ENCODE measurements at regions not wholly inside any gene's neighbourhood (a gene's known extent, or its start where the extent isn't known, plus 50 kb on each side); places are given as distances from the start of the nearest gene placed in this dataset.
"Not testable (repeated sequence)": the region's sequence is repeated elsewhere in the genome, so short reads cannot be mapped to it uniquely, and the experiment has no call there.

DNA sequence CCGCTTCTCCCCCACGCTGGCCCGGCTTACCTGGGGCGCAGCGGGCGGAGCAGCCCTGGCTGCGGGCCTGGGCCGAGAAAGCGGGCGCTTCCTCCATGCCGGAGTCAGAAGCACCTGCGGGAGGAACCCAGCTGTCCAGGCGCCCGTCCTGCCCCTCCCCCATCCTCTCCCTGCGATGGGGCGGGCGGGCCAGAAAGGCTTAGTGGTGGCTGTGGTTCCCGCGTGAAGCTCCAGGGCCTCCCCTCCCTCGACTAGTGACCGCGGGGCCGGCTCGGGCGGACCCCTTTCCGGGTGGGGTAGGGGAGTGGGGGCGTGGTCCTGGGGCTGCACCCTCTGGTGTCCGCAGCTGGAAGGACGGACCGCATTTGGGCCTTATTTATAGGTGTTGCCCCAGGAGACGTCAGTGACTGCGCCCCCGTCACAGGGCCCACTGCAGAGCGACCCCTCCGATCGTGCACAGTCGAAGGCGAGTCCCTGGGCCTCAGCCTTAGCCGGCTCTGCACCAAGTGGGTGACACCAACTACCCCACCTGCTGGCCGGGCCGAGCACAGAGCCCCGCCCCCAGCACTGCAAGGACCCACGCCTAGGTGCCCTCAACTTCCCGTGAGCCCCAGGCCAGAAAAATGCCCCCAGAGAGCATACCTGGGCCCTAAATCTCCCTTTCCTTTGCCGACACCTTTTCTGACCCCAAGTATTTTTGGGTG is 302.7 kb downstream of the CCDC74A start:
- H3K4me2 ChIP-seq (ENCODE audit: low read depth, low read length); H3K4me3 ChIP-seq (ENCODE audit: low read length); H2AFZ ChIP-seq (ENCODE audit: low read length); H3F3A ChIP-seq (ENCODE audit: insufficient read depth, low read length); H3K9me3 ChIP-seq (replicated peaks; ENCODE audit: insufficient read depth, low read length); DNase-seq; H3K27me3 ChIP-seq (replicated peaks; ENCODE audit: insufficient read depth, low read length); H3K27ac ChIP-seq (ENCODE audit: low read length); H3K36me3 ChIP-seq (replicated peaks; ENCODE audit: insufficient read depth, low read length); H3K79me2 ChIP-seq (ENCODE audit: low read length); H3K9ac ChIP-seq (ENCODE audit: low read length); H3K4me1 ChIP-seq (ENCODE audit: low read length); H3K9me2 ChIP-seq (replicated peaks; ENCODE audit: insufficient read depth, low read length); H4K20me1 ChIP-seq (ENCODE audit: insufficient read depth, low read length): not testable (repeated sequence)

DNA sequence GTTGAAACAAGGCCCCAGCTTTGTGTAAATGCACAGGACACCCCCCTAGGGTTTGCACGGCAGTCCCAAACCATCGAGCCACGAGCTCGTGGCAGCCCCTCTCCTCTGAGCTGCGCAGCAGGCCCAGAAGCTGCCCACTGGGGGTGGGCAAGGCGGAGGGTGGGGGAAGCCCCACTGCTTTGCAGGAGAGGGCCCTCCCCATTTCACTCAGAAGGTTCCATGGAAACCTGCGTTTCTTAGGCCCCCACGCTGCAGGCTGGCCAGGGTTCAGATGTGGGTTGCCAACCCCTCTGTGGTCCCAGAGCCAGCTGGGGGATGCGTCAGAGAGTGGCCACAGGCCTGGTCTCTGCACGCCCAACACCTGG is 303.2 kb downstream of the CCDC74A start:
- not testable (repeated sequence) for H3K4me1 ChIP-seq (ENCODE audit: low read length); H3K9me2 ChIP-seq (replicated peaks; ENCODE audit: insufficient read depth, low read length); H3K36me3 ChIP-seq (replicated peaks; ENCODE audit: insufficient read depth, low read length); H2AFZ ChIP-seq (ENCODE audit: low read length); H3K4me3 ChIP-seq (ENCODE audit: low read length); H3F3A ChIP-seq (ENCODE audit: insufficient read depth, low read length); H3K27ac ChIP-seq (ENCODE audit: low read length); H3K9ac ChIP-seq (ENCODE audit: low read length); H3K27me3 ChIP-seq (replicated peaks; ENCODE audit: insufficient read depth, low read length); H3K9me3 ChIP-seq (replicated peaks; ENCODE audit: insufficient read depth, low read length); H3K4me2 ChIP-seq (ENCODE audit: low read depth, low read length); DNase-seq; H4K20me1 ChIP-seq (ENCODE audit: insufficient read depth, low read length); H3K79me2 ChIP-seq (ENCODE audit: low read length)

DNA sequence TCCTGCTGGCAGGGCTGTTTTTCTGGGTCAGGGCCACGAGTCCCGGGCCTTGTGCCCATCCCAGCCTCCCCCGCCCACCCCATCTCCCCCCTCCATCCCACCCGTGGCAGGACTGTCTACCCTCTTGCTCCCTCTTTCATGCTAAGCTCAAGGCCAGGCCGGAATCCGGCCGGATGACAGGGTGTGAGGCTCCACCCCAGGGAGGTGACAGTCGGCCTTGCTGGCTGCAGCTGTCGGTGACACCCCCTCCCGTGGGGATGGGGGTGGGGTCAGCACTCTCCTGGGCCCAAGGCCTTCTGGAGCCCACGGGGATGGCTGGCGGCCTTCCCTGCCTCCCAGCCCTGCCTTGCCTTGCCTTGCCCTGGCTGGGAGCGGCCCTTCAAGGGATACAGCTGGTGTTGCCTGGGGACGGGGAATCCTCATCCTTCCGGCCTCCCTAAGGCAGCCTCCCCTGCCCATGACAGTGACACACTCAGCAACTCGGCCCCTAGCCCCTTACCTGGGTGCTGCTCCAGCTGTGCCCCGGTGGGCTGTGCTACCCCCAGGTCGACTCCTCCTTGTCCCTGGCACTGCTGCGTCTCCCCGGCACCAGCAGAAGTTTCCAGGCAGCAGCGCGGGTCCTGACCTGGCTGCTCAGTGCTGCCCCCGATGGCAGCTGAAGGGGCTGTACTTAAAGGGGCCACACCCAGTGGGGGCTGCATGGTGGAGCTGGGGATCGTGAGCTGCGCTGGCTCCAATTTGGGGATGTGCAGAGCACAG is 303.9 kb downstream of the CCDC74A start:
- H3K4me1 ChIP-seq (ENCODE audit: low read length); H4K20me1 ChIP-seq (ENCODE audit: insufficient read depth, low read length); DNase-seq; H3K4me3 ChIP-seq (ENCODE audit: low read length); H3K9me3 ChIP-seq (replicated peaks; ENCODE audit: insufficient read depth, low read length); H3F3A ChIP-seq (ENCODE audit: insufficient read depth, low read length); H3K4me2 ChIP-seq (ENCODE audit: low read depth, low read length); H3K27ac ChIP-seq (ENCODE audit: low read length); H2AFZ ChIP-seq (ENCODE audit: low read length); H3K9ac ChIP-seq (ENCODE audit: low read length); H3K9me2 ChIP-seq (replicated peaks; ENCODE audit: insufficient read depth, low read length); H3K27me3 ChIP-seq (replicated peaks; ENCODE audit: insufficient read depth, low read length); H3K79me2 ChIP-seq (ENCODE audit: low read length); H3K36me3 ChIP-seq (replicated peaks; ENCODE audit: insufficient read depth, low read length): not testable (repeated sequence)

DNA sequence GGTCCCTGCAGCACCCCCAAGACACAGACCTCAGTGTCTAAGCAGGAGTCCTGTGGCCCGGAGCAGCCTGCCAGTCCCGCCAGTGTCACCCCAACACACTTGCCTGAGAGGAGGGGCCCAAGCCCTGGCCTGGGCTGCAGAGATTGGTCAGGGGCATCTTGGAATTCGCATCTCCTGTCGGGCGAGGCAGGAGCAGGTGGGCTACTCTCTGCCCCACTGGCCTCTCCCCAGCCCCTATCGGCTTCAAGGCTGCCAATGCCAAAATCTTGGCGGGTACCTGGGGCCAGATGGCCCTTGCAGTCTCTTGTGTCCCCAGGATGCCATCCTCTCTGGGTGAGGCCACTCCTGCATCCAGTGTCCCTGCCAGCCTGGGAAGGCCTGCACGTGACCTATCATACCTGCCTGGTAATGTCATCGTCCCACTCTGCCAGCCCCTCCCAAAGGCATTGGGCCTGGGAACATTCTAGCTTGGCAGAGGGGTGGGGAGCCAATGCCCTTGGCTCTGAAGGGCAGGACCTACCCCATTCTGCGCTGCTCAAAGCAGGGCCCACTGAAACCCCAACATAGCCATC is 304.6 kb downstream of the CCDC74A start:
- H3F3A ChIP-seq (ENCODE audit: insufficient read depth, low read length); H3K79me2 ChIP-seq (ENCODE audit: low read length); DNase-seq; H3K4me3 ChIP-seq (ENCODE audit: low read length); H4K20me1 ChIP-seq (ENCODE audit: insufficient read depth, low read length); H3K27ac ChIP-seq (ENCODE audit: low read length); H3K4me2 ChIP-seq (ENCODE audit: low read depth, low read length); H3K9me3 ChIP-seq (replicated peaks; ENCODE audit: insufficient read depth, low read length); H2AFZ ChIP-seq (ENCODE audit: low read length); H3K4me1 ChIP-seq (ENCODE audit: low read length); H3K36me3 ChIP-seq (replicated peaks; ENCODE audit: insufficient read depth, low read length); H3K9me2 ChIP-seq (replicated peaks; ENCODE audit: insufficient read depth, low read length); H3K27me3 ChIP-seq (replicated peaks; ENCODE audit: insufficient read depth, low read length); H3K9ac ChIP-seq (ENCODE audit: low read length): not testable (repeated sequence)

DNA sequence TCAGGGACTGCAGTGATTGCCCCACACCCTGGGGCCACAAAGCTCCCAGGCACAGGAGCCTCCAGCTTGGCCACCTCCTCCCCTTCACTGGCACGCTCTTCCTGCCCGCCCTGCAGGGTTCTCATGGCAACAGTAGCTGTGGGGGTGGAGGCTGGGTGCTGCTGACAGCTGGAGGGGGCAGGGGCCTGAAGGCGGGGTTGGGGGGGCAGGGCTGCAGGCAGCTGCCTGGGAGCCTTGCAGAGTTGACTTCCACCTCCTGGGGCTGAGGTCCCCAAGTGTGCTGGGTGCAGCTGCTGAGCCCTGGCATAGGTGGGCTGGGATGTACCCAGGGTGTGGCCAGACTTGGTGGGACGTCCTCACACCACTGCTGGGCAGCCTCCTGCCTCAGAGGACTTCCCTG is 305.2 kb downstream of the CCDC74A start:
- not testable (repeated sequence) for H3F3A ChIP-seq (ENCODE audit: insufficient read depth, low read length); H3K36me3 ChIP-seq (replicated peaks; ENCODE audit: insufficient read depth, low read length); H3K27me3 ChIP-seq (replicated peaks; ENCODE audit: insufficient read depth, low read length); H3K4me1 ChIP-seq (ENCODE audit: low read length); H3K9me3 ChIP-seq (replicated peaks; ENCODE audit: insufficient read depth, low read length); H4K20me1 ChIP-seq (ENCODE audit: insufficient read depth, low read length); H3K4me3 ChIP-seq (ENCODE audit: low read length); H3K9ac ChIP-seq (ENCODE audit: low read length); H3K4me2 ChIP-seq (ENCODE audit: low read depth, low read length); DNase-seq; H2AFZ ChIP-seq (ENCODE audit: low read length); H3K79me2 ChIP-seq (ENCODE audit: low read length); H3K9me2 ChIP-seq (replicated peaks; ENCODE audit: insufficient read depth, low read length); H3K27ac ChIP-seq (ENCODE audit: low read length)

DNA sequence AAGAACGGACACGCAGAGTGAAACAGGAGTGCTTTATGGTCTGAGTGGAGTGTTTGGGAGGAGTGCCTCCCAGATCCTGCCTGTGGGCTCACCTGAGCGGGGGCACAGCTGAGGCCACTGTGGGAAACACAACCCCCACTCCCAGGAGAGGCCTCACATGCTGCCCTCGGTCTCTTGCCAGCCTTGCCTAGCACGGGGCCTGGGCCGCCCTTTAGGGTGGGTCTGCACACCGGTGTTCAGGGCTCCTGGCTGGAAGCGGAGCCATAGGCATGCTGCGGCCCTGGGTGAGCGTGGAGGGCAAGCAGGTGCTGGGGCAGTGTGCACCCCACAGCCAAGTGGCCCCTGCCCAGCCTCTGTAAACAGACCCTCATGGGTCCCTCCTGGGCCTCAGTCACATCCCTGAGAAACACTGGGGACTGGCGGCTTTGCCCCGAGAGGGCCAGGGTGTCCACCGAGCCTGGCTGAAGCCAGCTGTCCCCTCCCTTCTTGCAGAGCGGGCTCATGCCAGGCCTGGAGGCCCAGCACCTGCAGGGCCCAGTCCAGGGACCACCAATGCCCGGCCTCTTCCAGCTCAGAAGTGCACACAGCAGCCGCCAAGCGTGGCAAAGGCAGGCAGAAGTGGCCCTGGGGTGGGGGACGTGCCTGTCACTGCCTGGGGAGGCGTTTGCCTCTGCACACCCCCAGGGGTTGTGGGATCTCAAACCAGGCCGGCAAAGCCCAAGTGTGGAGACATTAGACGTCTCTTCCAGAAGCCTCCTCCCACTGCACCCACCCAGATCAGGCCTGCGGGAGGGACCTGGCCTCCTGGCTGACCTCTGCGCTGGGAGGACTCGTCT is 305.9 kb downstream of the CCDC74A start:
- not testable (repeated sequence) for DNase-seq; H3F3A ChIP-seq (ENCODE audit: insufficient read depth, low read length); H4K20me1 ChIP-seq (ENCODE audit: insufficient read depth, low read length); H3K4me3 ChIP-seq (ENCODE audit: low read length); H3K27ac ChIP-seq (ENCODE audit: low read length); H3K9ac ChIP-seq (ENCODE audit: low read length); H3K9me2 ChIP-seq (replicated peaks; ENCODE audit: insufficient read depth, low read length); H3K4me1 ChIP-seq (ENCODE audit: low read length); H3K4me2 ChIP-seq (ENCODE audit: low read depth, low read length); H3K9me3 ChIP-seq (replicated peaks; ENCODE audit: insufficient read depth, low read length); H2AFZ ChIP-seq (ENCODE audit: low read length); H3K79me2 ChIP-seq (ENCODE audit: low read length); H3K36me3 ChIP-seq (replicated peaks; ENCODE audit: insufficient read depth, low read length); H3K27me3 ChIP-seq (replicated peaks; ENCODE audit: insufficient read depth, low read length)

DNA sequence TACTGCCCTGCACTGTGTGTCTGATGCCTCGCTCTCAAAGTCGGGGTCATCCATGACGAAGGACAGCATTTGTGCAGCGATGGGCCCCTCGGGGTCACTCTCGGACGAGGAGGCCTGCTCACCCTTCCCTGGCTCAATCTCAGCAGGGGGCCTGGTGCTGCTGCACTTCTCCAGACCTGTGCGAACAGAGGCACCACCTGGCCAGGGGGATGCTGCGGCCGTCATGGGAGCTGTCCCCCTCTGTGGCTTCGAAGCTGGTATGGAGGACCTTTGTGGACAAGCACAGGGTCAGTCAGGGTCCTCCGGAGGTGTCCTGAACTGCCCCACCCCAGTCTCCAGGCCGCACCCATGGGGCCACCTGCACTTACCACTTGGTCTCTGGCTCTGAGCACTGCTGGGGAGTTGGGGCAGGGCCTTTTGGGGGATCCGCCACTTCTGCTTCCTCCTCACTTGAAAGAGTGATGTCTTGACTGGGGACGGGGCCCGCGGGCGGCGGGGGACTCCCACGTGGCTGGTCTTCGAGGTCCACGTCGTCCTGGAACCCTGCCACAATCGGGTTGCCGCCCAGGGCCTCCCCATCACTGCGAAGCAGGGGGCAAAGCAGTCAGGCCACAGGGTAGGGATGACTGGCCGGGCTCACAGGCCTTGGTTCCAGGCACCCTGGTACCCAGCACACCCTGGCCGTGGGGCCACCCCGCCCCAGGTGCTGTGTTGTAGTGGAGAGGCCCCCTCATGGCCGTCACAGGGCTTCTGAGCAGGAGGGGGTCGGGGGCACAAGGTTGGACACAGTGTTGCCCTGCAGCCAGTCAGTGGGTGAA is 306.7 kb downstream of the CCDC74A start:
- H3K4me2 ChIP-seq (ENCODE audit: low read depth, low read length); H3K79me2 ChIP-seq (ENCODE audit: low read length); DNase-seq; H3K4me3 ChIP-seq (ENCODE audit: low read length); H3K27me3 ChIP-seq (replicated peaks; ENCODE audit: insufficient read depth, low read length); H3K9me2 ChIP-seq (replicated peaks; ENCODE audit: insufficient read depth, low read length); H4K20me1 ChIP-seq (ENCODE audit: insufficient read depth, low read length); H3F3A ChIP-seq (ENCODE audit: insufficient read depth, low read length); H3K27ac ChIP-seq (ENCODE audit: low read length); H2AFZ ChIP-seq (ENCODE audit: low read length); H3K9ac ChIP-seq (ENCODE audit: low read length); H3K9me3 ChIP-seq (replicated peaks; ENCODE audit: insufficient read depth, low read length); H3K4me1 ChIP-seq (ENCODE audit: low read length); H3K36me3 ChIP-seq (replicated peaks; ENCODE audit: insufficient read depth, low read length): not testable (repeated sequence)

Measured in MM.1S (cell line).